Ovary (tissue), 3 donors: ENCODE measurements at regions not wholly inside any gene's neighbourhood (a gene's known extent, or its start where the extent isn't known, plus 50 kb on each side); places are given as distances from the start of the nearest gene placed in this dataset.

Source experiments
- POLR2A ChIP-seq: fragments of 450-650 bp; IDR thresholded peaks from one replicate; pipeline ENCODE4 v1.6.1; 2017; ENCODE audit warnings: antibody characterized with exemption, mild to moderate bottlenecking, moderate library complexity
- TF ChIP-seq, protein P1 (sequence below), 3 donors: fragments of 450-650 bp in 2 of 3; fragments of 200-600 bp in 1 of 3; IDR thresholded peaks; one replicate each; pipeline versions ENCODE4 v1.5.1 to v1.8.0; 2016 to 2022; ENCODE audit warnings: antibody characterized with exemption in 3 of 3, mild to moderate bottlenecking in 1 of 3
- donor health status: DM: no; HTN: no; CAD: no.

GRCh38 chr11:8335186-8335585, 71.5 kb upstream of the LMO1 start:
- TF ChIP-seq, protein P1, sequence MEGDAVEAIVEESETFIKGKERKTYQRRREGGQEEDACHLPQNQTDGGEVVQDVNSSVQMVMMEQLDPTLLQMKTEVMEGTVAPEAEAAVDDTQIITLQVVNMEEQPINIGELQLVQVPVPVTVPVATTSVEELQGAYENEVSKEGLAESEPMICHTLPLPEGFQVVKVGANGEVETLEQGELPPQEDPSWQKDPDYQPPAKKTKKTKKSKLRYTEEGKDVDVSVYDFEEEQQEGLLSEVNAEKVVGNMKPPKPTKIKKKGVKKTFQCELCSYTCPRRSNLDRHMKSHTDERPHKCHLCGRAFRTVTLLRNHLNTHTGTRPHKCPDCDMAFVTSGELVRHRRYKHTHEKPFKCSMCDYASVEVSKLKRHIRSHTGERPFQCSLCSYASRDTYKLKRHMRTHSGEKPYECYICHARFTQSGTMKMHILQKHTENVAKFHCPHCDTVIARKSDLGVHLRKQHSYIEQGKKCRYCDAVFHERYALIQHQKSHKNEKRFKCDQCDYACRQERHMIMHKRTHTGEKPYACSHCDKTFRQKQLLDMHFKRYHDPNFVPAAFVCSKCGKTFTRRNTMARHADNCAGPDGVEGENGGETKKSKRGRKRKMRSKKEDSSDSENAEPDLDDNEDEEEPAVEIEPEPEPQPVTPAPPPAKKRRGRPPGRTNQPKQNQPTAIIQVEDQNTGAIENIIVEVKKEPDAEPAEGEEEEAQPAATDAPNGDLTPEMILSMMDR (IDR thresholded peaks at IDR 0.05): no peak
- no peak for TF ChIP-seq POLR2A
